ENCODE measurements at regions not wholly inside any gene's neighbourhood (a gene's known extent, or its start where the extent isn't known, plus 50 kb on each side); places are given as distances from the start of the nearest gene placed in this dataset.

- DNase-seq (ENCODE audit: low read depth in 3 of 3, low spot score in 1 of 3): no peak
Measured at GRCh38 chr1:101089613-101090338, 64.2 kb upstream of the DPH5 start.

DNA sequence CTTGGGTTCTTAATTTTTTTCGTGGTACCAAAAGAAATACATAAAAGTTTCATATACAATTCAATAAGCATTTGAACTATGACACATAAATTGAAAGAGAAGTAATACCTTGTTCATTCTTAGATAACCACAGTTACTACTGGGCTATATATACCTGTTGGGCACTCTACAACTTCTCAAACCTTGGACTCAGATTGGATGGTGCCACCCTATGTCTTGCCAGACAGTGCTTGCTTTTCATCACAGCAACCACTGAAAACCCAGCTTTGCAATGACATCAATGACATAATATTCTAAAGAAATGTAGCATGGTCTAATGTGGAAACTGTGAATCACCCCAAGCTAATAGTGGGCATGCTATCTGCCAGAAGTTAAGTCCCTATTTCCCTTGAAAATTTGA is 62.8 kb upstream of the DPH5 start:
- no peak for DNase-seq (ENCODE audit: low read depth in 3 of 3, low spot score in 1 of 3)

DNA sequence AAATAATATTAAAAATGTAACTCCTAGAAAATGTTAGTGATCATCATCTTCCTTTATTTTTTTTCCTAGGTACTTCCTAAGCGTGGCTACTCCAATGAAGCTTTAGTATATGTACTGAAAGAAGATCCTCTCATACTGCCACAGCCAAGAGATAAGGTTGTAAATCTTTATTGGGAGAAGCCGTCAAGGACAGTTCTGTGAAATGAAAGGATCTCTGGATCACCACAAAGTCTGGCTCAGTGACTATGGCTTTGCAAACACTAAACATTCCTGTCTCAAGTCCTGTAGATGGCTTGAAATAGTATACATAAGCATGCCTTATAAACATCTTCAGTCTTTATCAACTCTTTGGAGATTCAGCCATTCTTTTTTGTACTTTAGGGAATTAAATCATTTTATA is 61.2 kb upstream of the DPH5 start:
- DNase-seq (ENCODE audit: low read depth in 3 of 3, low spot score in 1 of 3): no peak

GRCh38 chr1:101081496-101082488 is 56.2 kb upstream of the DPH5 start:
- DNase-seq (ENCODE audit: low read depth in 3 of 3, low spot score in 1 of 3): no peak

GRCh38 chr1:101080859-101081258 is 55.3 kb upstream of the DPH5 start:
- no peak for DNase-seq (ENCODE audit: low read depth in 3 of 3, low spot score in 1 of 3)

DNA sequence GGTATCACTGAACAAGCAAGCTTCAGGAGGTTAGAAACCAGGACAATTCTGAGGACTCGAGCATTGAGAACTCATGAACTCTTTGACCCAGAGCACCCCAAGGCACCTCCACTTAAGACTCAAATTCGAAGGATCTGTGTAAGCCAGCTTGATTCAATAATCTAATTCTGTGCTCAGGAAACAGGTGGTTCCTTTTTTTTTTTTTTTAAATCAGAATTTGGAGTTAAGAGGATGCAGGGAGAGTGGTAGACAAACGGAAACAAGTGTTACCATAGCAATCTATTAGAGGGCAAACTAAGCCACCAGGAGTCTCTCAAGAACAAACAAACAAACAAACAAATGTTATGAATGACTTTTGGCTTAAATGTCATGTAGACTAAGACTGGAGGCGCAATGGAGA is 53.8 kb upstream of the DPH5 start:
- DNase-seq (ENCODE audit: low read depth in 3 of 3, low spot score in 1 of 3): no peak

- DNase-seq (ENCODE audit: low read depth in 3 of 3, low spot score in 1 of 3): no peak
Measured at GRCh38 chr1:101077849-101078248, 52.3 kb upstream of the DPH5 start.

- no peak for DNase-seq (ENCODE audit: low read depth in 3 of 3, low spot score in 1 of 3)
Measured at GRCh38 chr1:101075926-101076325, 50.3 kb upstream of the DPH5 start.
